H1 (cell line): ENCODE measurements at regions not wholly inside any gene's neighbourhood (a gene's known extent, or its start where the extent isn't known, plus 50 kb on each side); places are given as distances from the start of the nearest gene placed in this dataset.

Source experiments
- ASH2L ChIP-seq: fragments of 200-600, 300-600 bp; sonication (generic); IDR thresholded peaks from one replicate; pipeline ENCODE4 v1.7.1; 2017; ENCODE audit warnings: low read length
- ATF3 ChIP-seq: IDR thresholded peaks from 2 replicates; pipeline ENCODE4 v1.6.1; 2011; ENCODE audit warnings: low read depth, mild to moderate bottlenecking, low read length; ENCODE audit not compliant: insufficient read depth
- BACH1 ChIP-seq: IDR thresholded peaks from 2 replicates; pipeline ENCODE4 v1.6.1; 2012; ENCODE audit warnings: low read length, improper control_type of control experiment
- CBX8 ChIP-seq: fragments of 300-800, 300-1000 bp; sonication (generic); IDR thresholded peaks from 2 replicates; pipeline ENCODE4 v1.7.1; 2016; ENCODE audit warnings: low read depth, low read length, borderline replicate concordance
- CHD7 ChIP-seq: fragments of 300-600 bp; sonication (generic); IDR thresholded peaks from 2 replicates; pipeline ENCODE4 v1.7.1; 2012; ENCODE audit warnings: low read length, moderate library complexity, mild to moderate bottlenecking, inconsistent platforms; ENCODE audit not compliant: insufficient replicate concordance
- CREB1 ChIP-seq: IDR thresholded peaks from 2 replicates; pipeline ENCODE4 v1.6.1; 2012; ENCODE audit warnings: inconsistent platforms
- SAP30 ChIP-seq: fragments of 300-600 bp; sonication (generic); IDR thresholded peaks from 2 replicates; pipeline ENCODE4 v1.7.1; 2012; ENCODE audit warnings: low read length, moderate library complexity, mild to moderate bottlenecking, inconsistent platforms; ENCODE audit not compliant: insufficient read depth, insufficient replicate concordance
- SIN3A ChIP-seq, 2 experiments: IDR thresholded peaks in 1 of 2; conservative IDR thresholded peaks in 1 of 2; 2 replicates each; pipeline ENCODE4 v1.6.1; 2011 to 2012; ENCODE audit warnings: low read length in 2 of 2, improper control_type of control experiment in 1 of 2, low read depth in 1 of 2, mild to moderate bottlenecking in 1 of 2
- SIX5 ChIP-seq: IDR thresholded peaks from 2 replicates; pipeline ENCODE4 v1.6.1; 2011; ENCODE audit warnings: mild to moderate bottlenecking, low read depth, low read length
- SP2 ChIP-seq: IDR thresholded peaks from 2 replicates; pipeline ENCODE4 v1.6.1; 2012; ENCODE audit warnings: mild to moderate bottlenecking, low read length, inconsistent platforms
- TAF1 ChIP-seq: IDR thresholded peaks from 2 replicates; pipeline ENCODE4 v1.6.1; 2011; ENCODE audit warnings: mild to moderate bottlenecking, low read depth, low read length
- TEAD4 ChIP-seq: IDR thresholded peaks from 2 replicates; pipeline ENCODE4 v1.6.1; 2012; ENCODE audit warnings: low read depth, low read length, inconsistent platforms, mixed read lengths

- TF ChIP-seq CHD7 (no peak), SAP30 (no peak), ATF3 (no peak), TAF1 (no peak), TEAD4 (no peak), BACH1 (no peak), SP2 (no peak), CREB1 (no peak), ASH2L (no peak), SIX5 (no peak), SIN3A (conservative IDR thresholded peaks at IDR 0.05 in 1 of 2, IDR thresholded peaks at IDR 0.05 in 1 of 2; ENCODE audit: low read depth in 1 of 2, low read length in 2 of 2) (no peak), CBX8 (no peak)
Measured at GRCh38 chr9:108800632-108801099, 55.1 kb downstream of the ACTL7B start (continued).
